ENCODE measurements at regions not wholly inside any gene's neighbourhood (a gene's known extent, or its start where the extent isn't known, plus 50 kb on each side); places are given as distances from the start of the nearest gene placed in this dataset.

GRCh38 chr15:69720536-69720935 lies 267.9 kb downstream of the RPLP1 start:
- DNase-seq = no peak

GRCh38 chr15:69722924-69723323 lies 270.3 kb downstream of the RPLP1 start:
- DNase-seq = no peak

- DNase-seq = no peak
Measured at GRCh38 chr15:69723404-69724096, 270.9 kb downstream of the RPLP1 start.

GRCh38 chr15:69724333-69724732 lies 271.7 kb downstream of the RPLP1 start:
- no peak for DNase-seq

GRCh38 chr15:69725275-69725674 lies 272.7 kb downstream of the RPLP1 start:
- DNase-seq = no peak

GRCh38 chr15:69725957-69726356 lies 273.3 kb downstream of the RPLP1 start:
- DNase-seq = no peak

- no peak for DNase-seq
Measured at GRCh38 chr15:69727121-69727924, 274.7 kb downstream of the RPLP1 start.

- DNase-seq = no peak
Measured at GRCh38 chr15:69729167-69729748, 276.6 kb downstream of the RPLP1 start.

- no peak for DNase-seq
Measured at GRCh38 chr15:69730281-69731080, 277.9 kb downstream of the RPLP1 start.

- no peak for DNase-seq
Measured at GRCh38 chr15:69731081-69731330, 278.4 kb downstream of the RPLP1 start.

GRCh38 chr15:69731581-69731980 lies 279.0 kb downstream of the RPLP1 start:
- no peak for DNase-seq

- DNase-seq = no peak
Measured at GRCh38 chr15:69732133-69732532, 279.5 kb downstream of the RPLP1 start.

GRCh38 chr15:69734699-69735098 lies 282.1 kb downstream of the RPLP1 start:
- no peak for DNase-seq

GRCh38 chr15:69735121-69735520 lies 282.5 kb downstream of the RPLP1 start:
- DNase-seq = no peak

- no peak for DNase-seq
Measured at GRCh38 chr15:69736161-69736560, 283.5 kb downstream of the RPLP1 start.

GRCh38 chr15:69737916-69738315 lies 285.3 kb downstream of the RPLP1 start:
- DNase-seq = no peak

- DNase-seq = no peak
Measured at GRCh38 chr15:69740684-69741083, 288.1 kb downstream of the RPLP1 start.

- no peak for DNase-seq
Measured at GRCh38 chr15:69742361-69742760, 289.7 kb downstream of the RPLP1 start.

- DNase-seq = no peak
Measured at GRCh38 chr15:69743091-69743490, 290.5 kb downstream of the RPLP1 start.

GRCh38 chr15:69744391-69745162 lies 292.0 kb downstream of the RPLP1 start:
- no peak for DNase-seq

GRCh38 chr15:69747193-69747592 lies 294.6 kb downstream of the RPLP1 start:
- DNase-seq = no peak

GRCh38 chr15:69748131-69748530 lies 295.5 kb downstream of the RPLP1 start:
- no peak for DNase-seq
